ENCODE measurements at regions not wholly inside any gene's neighbourhood (a gene's known extent, or its start where the extent isn't known, plus 50 kb on each side); places are given as distances from the start of the nearest gene placed in this dataset.
A peak's percentile ranks its signal among the peaks of the same experiment; 100 is the strongest.

- Histone ChIP-seq H3K27me3 (ENCODE audit: insufficient read depth, poor library complexity, severe bottlenecking) (peaks cover 4% of the 10 kb centered on the region), H3K27ac (replicated peaks) (no peak overlapping the region), H3K4me3 (replicated peaks; ENCODE audit: insufficient read depth, low read length) (no peak overlapping the region)
- peak in 1 of 2 experiments; percentile 82 for DNase-seq (ENCODE audit: low read depth in 1 of 2, low spot score in 1 of 2)
- TF ChIP-seq SPI1 (IDR thresholded peaks at IDR 0.05; ENCODE audit: borderline replicate concordance, low read depth) = no peak
- peak; percentile 84 for TF ChIP-seq CTCF (IDR thresholded peaks at IDR 0.05; ENCODE audit: insufficient read depth, low read length)
These were observed 75.8 kb upstream of the ZBED5 start for GRCh38 chr11:10933455-10934292.

GRCh38 chr11:10932976-10933375, 75.1 kb upstream of the ZBED5 start:
- H3K27ac ChIP-seq (replicated peaks) = no peak overlapping the region
- TF ChIP-seq REST (IDR thresholded peaks at IDR 0.05; ENCODE audit: insufficient replicate concordance, low read depth) (no peak), POLR2AphosphoS5 (IDR thresholded peaks at IDR 0.05; ENCODE audit: low read depth) (no peak), GABPA (IDR thresholded peaks at IDR 0.05; ENCODE audit: low read depth) (no peak), CTCF (IDR thresholded peaks at IDR 0.05; ENCODE audit: insufficient read depth, low read length) (no peak), SPI1 (IDR thresholded peaks at IDR 0.05; ENCODE audit: borderline replicate concordance, low read depth) (no peak)
- H3K27me3 ChIP-seq (ENCODE audit: insufficient read depth, poor library complexity, severe bottlenecking) = peaks cover 4% of the 10 kb centered on the region
- DNase-seq (ENCODE audit: low read depth in 1 of 2, low spot score in 1 of 2) = no peak
- no peak overlapping the region for H3K4me3 ChIP-seq (replicated peaks; ENCODE audit: insufficient read depth, low read length)

GRCh38 chr11:10931761-10932670, 74.2 kb upstream of the ZBED5 start:
- no peak for DNase-seq (ENCODE audit: low read depth in 1 of 2, low spot score in 1 of 2)
- no peak for TF ChIP-seq POLR2AphosphoS5 (IDR thresholded peaks at IDR 0.05; ENCODE audit: low read depth)
- TF ChIP-seq GABPA (IDR thresholded peaks at IDR 0.05; ENCODE audit: low read depth) = no peak
- no peak for TF ChIP-seq CTCF (IDR thresholded peaks at IDR 0.05; ENCODE audit: insufficient read depth, low read length)
- TF ChIP-seq SPI1 (IDR thresholded peaks at IDR 0.05; ENCODE audit: borderline replicate concordance, low read depth) = no peak
- Histone ChIP-seq H3K27ac (replicated peaks) (no peak overlapping the region), H3K4me3 (replicated peaks; ENCODE audit: insufficient read depth, low read length) (peak overlapping the region; percentile 56), H3K27me3 (ENCODE audit: insufficient read depth, poor library complexity, severe bottlenecking) (peaks cover 4% of the 10 kb centered on the region)

- Histone ChIP-seq H3K4me3 (replicated peaks; ENCODE audit: insufficient read depth, low read length) (peak overlapping the region; percentile 56), H3K27me3 (ENCODE audit: insufficient read depth, poor library complexity, severe bottlenecking) (peaks cover 4% of the 10 kb centered on the region), H3K27ac (replicated peaks) (no peak overlapping the region)
- TF ChIP-seq REST (IDR thresholded peaks at IDR 0.05; ENCODE audit: insufficient replicate concordance, low read depth) (no peak), SPI1 (IDR thresholded peaks at IDR 0.05; ENCODE audit: borderline replicate concordance, low read depth) (no peak), CTCF (IDR thresholded peaks at IDR 0.05; ENCODE audit: insufficient read depth, low read length) (no peak), GABPA (IDR thresholded peaks at IDR 0.05; ENCODE audit: low read depth) (no peak), POLR2AphosphoS5 (IDR thresholded peaks at IDR 0.05; ENCODE audit: low read depth) (no peak)
- DNase-seq (ENCODE audit: low read depth in 1 of 2, low spot score in 1 of 2) = peak in 1 of 2 experiments; percentile 26
These were observed 73.3 kb upstream of the ZBED5 start for GRCh38 chr11:10930972-10931760.

Measured in HL-60 (cell line).